UCSD-AML1 (cell line): ENCODE measurements at regions not wholly inside any gene's neighbourhood (a gene's known extent, or its start where the extent isn't known, plus 50 kb on each side); places are given as distances from the start of the nearest gene placed in this dataset.
"Not testable (repeated sequence)": the region's sequence is repeated elsewhere in the genome, so short reads cannot be mapped to it uniquely, and the experiment has no call there.

Experiments used
- DNase-seq: peaks from one replicate; lab custom pipeline; 2025; ENCODE audit not compliant: unreplicated experiment; lab: John Stamatoyannopoulos, UW

- DNase-seq = no peak
Observed at GRCh38 chr12:86658303-86658702, 402.1 kb upstream of the MGAT4C start.

- no peak for DNase-seq
Observed at GRCh38 chr12:86647800-86648199, 391.6 kb upstream of the MGAT4C start.

GRCh38 chr12:86634456-86635410 lies 378.5 kb upstream of the MGAT4C start:
- DNase-seq = no peak

- DNase-seq = no peak
Observed at GRCh38 chr12:86627001-86627400, 370.8 kb upstream of the MGAT4C start.

GRCh38 chr12:86623267-86623666 lies 367.1 kb upstream of the MGAT4C start:
- DNase-seq = no peak

GRCh38 chr12:86621957-86622356 lies 365.8 kb upstream of the MGAT4C start:
- no peak for DNase-seq

GRCh38 chr12:86613311-86613710 lies 357.1 kb upstream of the MGAT4C start:
- DNase-seq = no peak

GRCh38 chr12:86608638-86609037 lies 352.4 kb upstream of the MGAT4C start:
- no peak for DNase-seq

GRCh38 chr12:86601550-86602308 lies 345.5 kb upstream of the MGAT4C start:
- DNase-seq = no peak

- DNase-seq = no peak
Observed at GRCh38 chr12:86600664-86601231, 344.6 kb upstream of the MGAT4C start.

GRCh38 chr12:86597431-86597830 lies 341.2 kb upstream of the MGAT4C start:
- no peak for DNase-seq

- DNase-seq = no peak
Observed at GRCh38 chr12:86590296-86590695, 334.1 kb upstream of the MGAT4C start.

- DNase-seq = no peak
Observed at GRCh38 chr12:86574143-86574542, 318.0 kb upstream of the MGAT4C start.

GRCh38 chr12:86572455-86572854 lies 316.3 kb upstream of the MGAT4C start:
- no peak for DNase-seq

- no peak for DNase-seq
Observed at GRCh38 chr12:86565038-86565437, 308.8 kb upstream of the MGAT4C start.

- DNase-seq = not testable (repeated sequence)
Observed at GRCh38 chr12:86555491-86555890, 299.3 kb upstream of the MGAT4C start.

- DNase-seq = no peak
Observed at GRCh38 chr12:86551146-86551571, 295.0 kb upstream of the MGAT4C start.

GRCh38 chr12:86550218-86551145 lies 294.3 kb upstream of the MGAT4C start:
- DNase-seq = peak; percentile 5

GRCh38 chr12:86543716-86544115 lies 287.5 kb upstream of the MGAT4C start:
- no peak for DNase-seq

GRCh38 chr12:86530996-86531655 lies 274.9 kb upstream of the MGAT4C start:
- DNase-seq = no peak
